ENCODE measurements at regions not wholly inside any gene's neighbourhood (a gene's known extent, or its start where the extent isn't known, plus 50 kb on each side); places are given as distances from the start of the nearest gene placed in this dataset.

- no peaks in the 10 kb centered on the region for H3K36me3 ChIP-seq (ENCODE audit: control insufficient read depth, insufficient read depth, low read length)
- H3K27me3 Mint-ChIP-seq (ENCODE audit: low read depth in 2 of 2), result peaks cover 0 to 2% of the 10 kb centered on the region in 2 donors
- no peaks in the 10 kb centered on the region for H3K27me3 ChIP-seq (ENCODE audit: control insufficient read depth, insufficient read depth, low read length)
- H3K4me1 Mint-ChIP-seq, result no peaks in the 10 kb centered on the region
- no peak for TF ChIP-seq CTCF (IDR thresholded peaks at IDR 0.05)
- H3K36me3 Mint-ChIP-seq, result peaks cover 2% of the 10 kb centered on the region
- intact Hi-C loops (cut with micrococcal nuclease), result no loop called here
- no peak overlapping the region for H3K27ac ChIP-seq (ENCODE audit: low read length)
- 86% methylated on average over 1 of the region's 1 CpG for WGBS (ENCODE audit: insufficient coverage)
- ATAC-seq (no peak), DNase-seq (no peak)
- no peaks in the 10 kb centered on the region for H3K9me3 ChIP-seq (ENCODE audit: control insufficient read depth, insufficient read depth, low read length)
- no peak overlapping the region for H3K4me3 Mint-ChIP-seq
- no peak overlapping the region for H3K27ac Mint-ChIP-seq
- H3K4me1 ChIP-seq (ENCODE audit: control insufficient read depth, insufficient read depth, low read length), result no peaks in the 10 kb centered on the region
- peaks cover 0 to 1% of the 10 kb centered on the region in 2 donors for H3K9me3 Mint-ChIP-seq
- H3K4me3 ChIP-seq (ENCODE audit: low read length), result no peak overlapping the region
Measured at GRCh38 chr5:130957151-130957550, 207.9 kb downstream of the HINT1 start.

GRCh38 chr5:130955041-130955440, 210.0 kb downstream of the HINT1 start:
- Histone ChIP-seq H3K9me3 (ENCODE audit: control insufficient read depth, insufficient read depth, low read length) (no peaks in the 10 kb centered on the region), H3K4me3 (ENCODE audit: low read length) (no peak overlapping the region), H3K36me3 (ENCODE audit: control insufficient read depth, insufficient read depth, low read length) (no peaks in the 10 kb centered on the region), H3K27me3 (ENCODE audit: control insufficient read depth, insufficient read depth, low read length) (no peaks in the 10 kb centered on the region), H3K27ac (ENCODE audit: low read length) (no peak overlapping the region), H3K4me1 (ENCODE audit: control insufficient read depth, insufficient read depth, low read length) (no peaks in the 10 kb centered on the region)
- no peak for TF ChIP-seq CTCF (IDR thresholded peaks at IDR 0.05)
- intact Hi-C loops (cut with micrococcal nuclease), result no loop called here
- Mint-ChIP-seq H3K27ac (no peak overlapping the region), H3K27me3 (ENCODE audit: low read depth in 2 of 2) (no peaks in the 10 kb centered on the region), H3K9me3 (no peaks in the 10 kb centered on the region), H3K4me1 (no peaks in the 10 kb centered on the region), H3K36me3 (no peaks in the 10 kb centered on the region), H3K4me3 (no peak overlapping the region)
- ATAC-seq, result no peak
- no peak for DNase-seq

GRCh38 chr5:130954336-130954735, 210.7 kb downstream of the HINT1 start:
- DNase-seq (no peak), ATAC-seq (no peak)
- H3K4me1 Mint-ChIP-seq, result no peaks in the 10 kb centered on the region
- 89% methylated on average over 1 of the region's 1 CpG for WGBS (ENCODE audit: insufficient coverage)
- Histone ChIP-seq H3K27ac (ENCODE audit: low read length) (no peak overlapping the region), H3K9me3 (ENCODE audit: control insufficient read depth, insufficient read depth, low read length) (no peaks in the 10 kb centered on the region), H3K27me3 (ENCODE audit: control insufficient read depth, insufficient read depth, low read length) (no peaks in the 10 kb centered on the region), H3K36me3 (ENCODE audit: control insufficient read depth, insufficient read depth, low read length) (no peaks in the 10 kb centered on the region), H3K4me1 (ENCODE audit: control insufficient read depth, insufficient read depth, low read length) (no peaks in the 10 kb centered on the region), H3K4me3 (ENCODE audit: low read length) (no peak overlapping the region)
- no peak for TF ChIP-seq CTCF (IDR thresholded peaks at IDR 0.05)
- H3K27ac Mint-ChIP-seq, result no peak overlapping the region
- H3K36me3 Mint-ChIP-seq, result no peaks in the 10 kb centered on the region
- no peak overlapping the region for H3K4me3 Mint-ChIP-seq
- no peaks in the 10 kb centered on the region for H3K9me3 Mint-ChIP-seq
- H3K27me3 Mint-ChIP-seq (ENCODE audit: low read depth in 2 of 2), result peaks cover 0 to 2% of the 10 kb centered on the region in 2 donors
- intact Hi-C loops (cut with micrococcal nuclease), result no loop called here

GRCh38 chr5:130939059-130939458, 226.0 kb downstream of the HINT1 start:
- Histone ChIP-seq H3K27me3 (ENCODE audit: control insufficient read depth, insufficient read depth, low read length) (no peaks in the 10 kb centered on the region), H3K4me3 (ENCODE audit: low read length) (no peak overlapping the region), H3K4me1 (ENCODE audit: control insufficient read depth, insufficient read depth, low read length) (no peaks in the 10 kb centered on the region), H3K9me3 (ENCODE audit: control insufficient read depth, insufficient read depth, low read length) (no peaks in the 10 kb centered on the region), H3K27ac (ENCODE audit: low read length) (no peak overlapping the region), H3K36me3 (ENCODE audit: control insufficient read depth, insufficient read depth, low read length) (no peaks in the 10 kb centered on the region)
- intact Hi-C loops (cut with micrococcal nuclease), result no loop called here
- Mint-ChIP-seq H3K9me3 (peaks cover 0 to 2% of the 10 kb centered on the region in 2 donors), H3K4me1 (no peaks in the 10 kb centered on the region), H3K27ac (no peak overlapping the region), H3K36me3 (no peaks in the 10 kb centered on the region), H3K27me3 (ENCODE audit: low read depth in 2 of 2) (peaks cover 0 to 2% of the 10 kb centered on the region in 2 donors), H3K4me3 (no peak overlapping the region)
- no peak for TF ChIP-seq CTCF (IDR thresholded peaks at IDR 0.05)
- 94% methylated on average over 2 of the region's 3 CpGs for WGBS (ENCODE audit: insufficient coverage)
- no peak for DNase-seq
- ATAC-seq, result no peak

Measured in natural killer cell (primary cell).